22Rv1 (cell line): ENCODE measurements at regions not wholly inside any gene's neighbourhood (a gene's known extent, or its start where the extent isn't known, plus 50 kb on each side); places are given as distances from the start of the nearest gene placed in this dataset.

Experiments
- H3K27ac ChIP-seq: fragments of 450-650 bp; 2 replicates; pipeline ENCODE4 v1.5.1; 2017
- CTCF ChIP-seq: fragments of 450-650 bp; IDR thresholded peaks from 2 replicates; pipeline ENCODE4 v1.5.1; 2017; ENCODE audit warnings: mild to moderate bottlenecking
- ZFX ChIP-seq: fragments of 450-650 bp; IDR thresholded peaks from 2 replicates; pipeline ENCODE4 v1.6.1; 2017; ENCODE audit warnings: antibody characterized with exemption, borderline replicate concordance

GRCh38 chr10:28930514-28931495 is 253.5 kb downstream of the BAMBI start:
- no peak overlapping the region for H3K27ac ChIP-seq
- TF ChIP-seq CTCF (no peak), ZFX (no peak)

GRCh38 chr10:28935061-28935460 is 257.7 kb downstream of the BAMBI start:
- no peak for TF ChIP-seq ZFX
- TF ChIP-seq CTCF = no peak
- H3K27ac ChIP-seq = no peak overlapping the region

GRCh38 chr10:28937959-28938358 is 260.6 kb downstream of the BAMBI start:
- TF ChIP-seq CTCF (no peak), ZFX (no peak)
- H3K27ac ChIP-seq = no peak overlapping the region

- no peak for TF ChIP-seq CTCF
- no peak overlapping the region for H3K27ac ChIP-seq
These were observed 261.4 kb downstream of the BAMBI start for GRCh38 chr10:28938745-28939144.

GRCh38 chr10:28939281-28940157 is 262.2 kb downstream of the BAMBI start:
- H3K27ac ChIP-seq = peak overlapping the region; percentile 54

GRCh38 chr10:28940158-28940888 is 263.0 kb downstream of the BAMBI start:
- TF ChIP-seq ZFX = no peak
- no peak for TF ChIP-seq CTCF
- peak overlapping the region; percentile 54 for H3K27ac ChIP-seq

More at GRCh38 chr10:28939281-28940157, 262.2 kb downstream of the BAMBI start:
- TF ChIP-seq CTCF (peak; percentile 42), ZFX (no peak)
